ENCODE measurements at regions not wholly inside any gene's neighbourhood (a gene's known extent, or its start where the extent isn't known, plus 50 kb on each side); places are given as distances from the start of the nearest gene placed in this dataset.

- no peak for DNase-seq
Observed at GRCh38 chr14:61847861-61848260, 85.6 kb downstream of the SNAPC1 start.

- no peak for DNase-seq
Observed at GRCh38 chr14:61854898-61855297, 92.7 kb downstream of the SNAPC1 start.

- peak; percentile 73 for DNase-seq
Observed at GRCh38 chr14:61860294-61860918, 98.2 kb downstream of the SNAPC1 start.

GRCh38 chr14:61861320-61861865, 99.2 kb downstream of the SNAPC1 start:
- DNase-seq: no peak

GRCh38 chr14:61864329-61864898, 102.2 kb downstream of the SNAPC1 start:
- DNase-seq: no peak

- DNase-seq: peak; percentile 91
Observed at GRCh38 chr14:61866932-61867920, 105.0 kb downstream of the SNAPC1 start.

- no peak for DNase-seq
Observed at GRCh38 chr14:61868846-61869245, 106.6 kb downstream of the SNAPC1 start.

GRCh38 chr14:61870163-61870562, 107.9 kb downstream of the SNAPC1 start:
- DNase-seq: no peak

- DNase-seq: peak; percentile 72
Observed at GRCh38 chr14:61872452-61872851, 110.2 kb downstream of the SNAPC1 start.

GRCh38 chr14:61875483-61875882, 113.3 kb downstream of the SNAPC1 start:
- no peak for DNase-seq

- no peak for DNase-seq
Observed at GRCh38 chr14:61876362-61877034, 114.3 kb downstream of the SNAPC1 start.

GRCh38 chr14:61877035-61877390, 114.8 kb downstream of the SNAPC1 start:
- no peak for DNase-seq

- no peak for DNase-seq
Observed at GRCh38 chr14:61877768-61878167, 115.5 kb downstream of the SNAPC1 start.

GRCh38 chr14:61878931-61879330, 116.7 kb downstream of the SNAPC1 start:
- DNase-seq: no peak

- DNase-seq: no peak
Observed at GRCh38 chr14:61881046-61881445, 118.8 kb downstream of the SNAPC1 start.

- DNase-seq: no peak
Observed at GRCh38 chr14:61884711-61885110, 122.5 kb downstream of the SNAPC1 start.

- DNase-seq: no peak
Observed at GRCh38 chr14:61885203-61885961, 123.2 kb downstream of the SNAPC1 start.

- DNase-seq: peak; percentile 51
Observed at GRCh38 chr14:61887628-61888027, 125.4 kb downstream of the SNAPC1 start.

- peak; percentile 97 for DNase-seq
Observed at GRCh38 chr14:61889914-61890351, 127.7 kb downstream of the SNAPC1 start.

GRCh38 chr14:61891170-61891569, 128.9 kb downstream of the SNAPC1 start:
- DNase-seq: no peak

GRCh38 chr14:61891810-61892209, 129.6 kb downstream of the SNAPC1 start:
- no peak for DNase-seq

- DNase-seq: no peak
Observed at GRCh38 chr14:61893371-61893940, 131.2 kb downstream of the SNAPC1 start.

Data from MV-4-11 (cell line).